ENCODE measurements at regions not wholly inside any gene's neighbourhood (a gene's known extent, or its start where the extent isn't known, plus 50 kb on each side); places are given as distances from the start of the nearest gene placed in this dataset.
"Not testable (repeated sequence)": the region's sequence is repeated elsewhere in the genome, so short reads cannot be mapped to it uniquely, and the experiment has no call there.

DNA sequence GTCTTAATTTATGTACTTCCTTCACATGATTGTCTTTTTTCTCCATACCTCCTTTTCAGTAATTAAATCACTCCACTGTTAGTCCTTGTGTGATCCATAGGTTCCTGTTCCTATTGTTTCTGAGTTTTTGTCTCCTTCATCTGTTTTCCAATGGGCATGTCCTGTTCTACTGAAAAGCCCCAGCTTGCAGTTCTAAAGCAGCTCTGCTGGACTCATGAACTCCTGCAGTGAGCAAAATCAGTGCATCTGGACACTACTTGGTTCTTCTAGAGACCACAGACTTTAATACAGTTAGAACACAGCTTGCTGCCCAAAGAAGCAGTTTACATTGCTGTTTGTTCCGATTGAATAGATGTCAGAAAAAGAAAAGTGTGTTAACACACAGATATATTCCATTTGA lies 593.3 kb upstream of the HS3ST5 start:
- no peak overlapping the region for H3K4me3 ChIP-seq (ENCODE audit: low read depth, low read length)
- TF ChIP-seq, protein P1, sequence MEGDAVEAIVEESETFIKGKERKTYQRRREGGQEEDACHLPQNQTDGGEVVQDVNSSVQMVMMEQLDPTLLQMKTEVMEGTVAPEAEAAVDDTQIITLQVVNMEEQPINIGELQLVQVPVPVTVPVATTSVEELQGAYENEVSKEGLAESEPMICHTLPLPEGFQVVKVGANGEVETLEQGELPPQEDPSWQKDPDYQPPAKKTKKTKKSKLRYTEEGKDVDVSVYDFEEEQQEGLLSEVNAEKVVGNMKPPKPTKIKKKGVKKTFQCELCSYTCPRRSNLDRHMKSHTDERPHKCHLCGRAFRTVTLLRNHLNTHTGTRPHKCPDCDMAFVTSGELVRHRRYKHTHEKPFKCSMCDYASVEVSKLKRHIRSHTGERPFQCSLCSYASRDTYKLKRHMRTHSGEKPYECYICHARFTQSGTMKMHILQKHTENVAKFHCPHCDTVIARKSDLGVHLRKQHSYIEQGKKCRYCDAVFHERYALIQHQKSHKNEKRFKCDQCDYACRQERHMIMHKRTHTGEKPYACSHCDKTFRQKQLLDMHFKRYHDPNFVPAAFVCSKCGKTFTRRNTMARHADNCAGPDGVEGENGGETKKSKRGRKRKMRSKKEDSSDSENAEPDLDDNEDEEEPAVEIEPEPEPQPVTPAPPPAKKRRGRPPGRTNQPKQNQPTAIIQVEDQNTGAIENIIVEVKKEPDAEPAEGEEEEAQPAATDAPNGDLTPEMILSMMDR (IDR thresholded peaks at IDR 0.05; ENCODE audit: low read depth, low read length, missing control alignments): no peak
- no peak for DNase-seq (ENCODE audit: low read depth)

DNA sequence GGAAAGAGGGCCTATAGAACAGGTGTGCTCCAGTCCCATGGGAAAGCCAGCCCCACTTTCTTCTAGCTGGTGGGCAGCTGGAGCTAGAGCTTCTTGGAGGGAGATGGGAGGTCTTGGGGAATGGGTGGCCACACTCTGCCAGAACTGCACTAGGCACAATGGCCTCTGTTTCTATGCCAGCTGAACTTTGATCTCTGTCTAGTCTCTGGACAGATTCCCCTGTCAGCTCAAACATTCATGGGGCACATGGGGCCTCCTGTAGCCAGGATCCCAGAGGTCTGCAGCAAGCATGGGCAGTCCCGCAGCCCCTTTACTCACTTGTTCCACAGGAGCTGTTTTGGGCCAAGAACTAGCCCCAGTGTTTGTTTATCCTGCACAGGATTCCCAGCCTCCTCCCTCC lies 591.3 kb upstream of the HS3ST5 start:
- no peak overlapping the region for H3K4me3 ChIP-seq (ENCODE audit: low read depth, low read length)
- DNase-seq (ENCODE audit: low read depth): no peak
- TF ChIP-seq, protein P1 (IDR thresholded peaks at IDR 0.05; ENCODE audit: low read depth, low read length, missing control alignments): no peak

DNA sequence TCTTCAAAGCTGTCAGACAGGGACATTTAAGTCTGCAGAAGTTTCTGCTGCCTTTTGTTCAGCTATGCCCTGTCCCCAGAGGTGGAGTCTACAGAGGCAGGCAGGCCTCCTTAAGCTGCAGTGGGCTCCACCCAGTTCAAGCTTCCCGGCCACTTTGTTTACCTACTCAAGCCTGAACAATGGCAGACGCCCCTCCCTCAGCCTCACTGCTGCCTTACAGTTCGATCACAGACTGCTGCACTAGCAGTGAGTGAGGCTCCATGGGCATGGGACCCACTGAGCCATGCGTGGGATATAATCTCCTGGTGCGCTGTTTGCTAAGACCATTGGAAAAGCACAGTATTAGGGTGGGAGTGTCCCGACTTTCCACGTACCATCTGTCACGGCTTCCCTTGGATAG lies 585.9 kb upstream of the HS3ST5 start:
- not testable (repeated sequence) for H3K4me3 ChIP-seq (ENCODE audit: low read depth, low read length); DNase-seq (ENCODE audit: low read depth)

DNA sequence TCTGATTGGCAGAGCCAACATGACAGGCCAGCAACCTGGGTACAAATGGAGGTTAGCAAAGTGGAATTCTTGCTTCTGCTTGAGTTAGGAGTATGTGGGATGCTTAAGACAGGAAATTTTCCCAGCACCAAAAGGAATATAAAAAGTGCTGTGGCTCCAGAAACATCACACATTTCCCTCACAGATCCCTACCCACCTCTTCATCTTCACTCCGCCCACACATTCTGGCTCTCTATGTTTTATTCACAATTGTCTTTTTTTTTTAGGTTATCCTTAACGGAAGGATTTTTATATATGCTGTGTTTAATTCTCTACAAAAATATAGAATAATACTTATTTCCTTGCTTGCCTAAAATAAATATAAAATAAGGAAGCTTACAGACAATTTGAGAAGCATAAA lies 563.3 kb upstream of the HS3ST5 start:
- no peak for DNase-seq (ENCODE audit: low read depth)
- no peak overlapping the region for H3K4me3 ChIP-seq (ENCODE audit: low read depth, low read length)
- TF ChIP-seq, protein P1 (IDR thresholded peaks at IDR 0.05; ENCODE audit: low read depth, low read length, missing control alignments): no peak

DNA sequence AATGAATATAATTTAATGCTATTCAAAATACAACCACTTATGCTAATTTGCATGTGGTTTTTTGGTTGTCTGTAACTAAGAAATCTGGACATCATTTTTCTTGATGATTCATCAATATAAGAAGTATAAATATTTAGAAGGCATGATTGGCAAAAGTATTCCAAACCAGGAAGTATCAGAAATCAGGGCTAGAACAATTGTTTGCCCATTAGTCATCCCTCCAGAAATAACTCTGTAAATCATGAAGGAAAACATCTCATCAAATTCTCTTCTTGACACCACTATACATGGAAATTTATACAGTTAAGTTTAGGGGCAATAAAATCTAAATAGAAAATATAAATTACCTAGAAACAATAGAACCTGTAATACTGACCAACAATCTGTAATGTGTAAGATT lies 554.7 kb upstream of the HS3ST5 start:
- H3K4me3 ChIP-seq (ENCODE audit: low read depth, low read length): no peak overlapping the region
- TF ChIP-seq, protein P1 (IDR thresholded peaks at IDR 0.05; ENCODE audit: low read depth, low read length, missing control alignments): no peak
- DNase-seq (ENCODE audit: low read depth): no peak

DNA sequence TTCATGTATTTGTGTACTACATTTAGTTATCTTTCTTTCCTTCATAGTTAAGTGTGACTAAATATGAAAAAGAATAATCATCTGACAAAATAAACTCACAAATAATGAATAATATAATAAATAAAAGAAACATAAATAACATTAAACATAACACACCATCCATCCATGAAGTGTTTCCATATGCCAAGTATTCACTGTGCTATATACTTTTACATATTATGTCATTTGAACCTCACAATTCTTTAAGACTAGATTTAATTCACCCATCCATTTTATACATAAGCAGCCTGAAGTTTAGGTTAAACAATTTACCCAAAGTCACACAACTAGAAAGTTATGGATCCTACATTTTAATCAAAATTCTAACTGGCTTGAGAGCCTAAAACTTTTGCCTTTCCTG lies 549.4 kb upstream of the HS3ST5 start:
- TF ChIP-seq, protein P1 (IDR thresholded peaks at IDR 0.05; ENCODE audit: low read depth, low read length, missing control alignments): no peak
- no peak for DNase-seq (ENCODE audit: low read depth)

DNA sequence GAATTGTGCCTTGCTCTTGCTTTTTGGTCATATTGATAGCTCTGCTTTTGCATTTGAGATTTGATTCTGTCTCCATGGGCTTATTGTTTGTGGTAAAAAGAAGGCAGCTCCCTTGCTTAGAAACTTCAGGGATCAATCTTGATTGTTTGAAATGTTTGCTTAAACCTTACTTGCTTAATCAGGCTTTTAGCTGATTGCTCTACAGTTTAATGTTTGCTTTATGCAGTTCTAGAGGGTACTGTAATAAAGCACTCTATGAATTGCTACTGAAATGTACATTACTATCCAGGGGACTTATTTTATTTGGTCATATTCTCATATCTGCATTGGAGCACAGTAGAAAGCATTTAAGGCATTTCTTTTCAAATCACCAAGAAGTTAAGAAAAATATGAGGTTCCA lies 545.4 kb upstream of the HS3ST5 start:
- TF ChIP-seq, protein P1 (IDR thresholded peaks at IDR 0.05; ENCODE audit: low read depth, low read length, missing control alignments): no peak
- DNase-seq (ENCODE audit: low read depth): no peak

More for the DNA sequence above, 549.4 kb upstream of the HS3ST5 start:
- H3K4me3 ChIP-seq (ENCODE audit: low read depth, low read length): no peak overlapping the region

More for the DNA sequence above, 545.4 kb upstream of the HS3ST5 start:
- no peak overlapping the region for H3K4me3 ChIP-seq (ENCODE audit: low read depth, low read length)
